HUES6 (cell line): ENCODE measurements at regions not wholly inside any gene's neighbourhood (a gene's known extent, or its start where the extent isn't known, plus 50 kb on each side); places are given as distances from the start of the nearest gene placed in this dataset.
"Not testable (repeated sequence)": the region's sequence is repeated elsewhere in the genome, so short reads cannot be mapped to it uniquely, and the experiment has no call there.

Experiments
- H3K27ac ChIP-seq: 2 replicates; pipeline ENCODE4 v1.7.0; 2013; ENCODE audit warnings: low read depth, mild to moderate bottlenecking, low read length, inconsistent platforms
- H3K27me3 ChIP-seq: 2 replicates; pipeline ENCODE4 v1.6.1; 2013; ENCODE audit warnings: low read length; ENCODE audit not compliant: control insufficient read depth, insufficient read depth
- H3K36me3 ChIP-seq: 2 replicates; pipeline ENCODE4 v1.6.1; 2013; ENCODE audit warnings: low read length; ENCODE audit not compliant: control insufficient read depth, insufficient read depth
- H3K4me1 ChIP-seq: 2 replicates; pipeline ENCODE4 v1.6.1; 2013; ENCODE audit warnings: low read length; ENCODE audit not compliant: control insufficient read depth, insufficient read depth
- H3K4me3 ChIP-seq: 2 replicates; pipeline ENCODE4 v1.5.1; 2013; ENCODE audit warnings: low read depth, low read length
- H3K9ac ChIP-seq: one replicate; pipeline ENCODE4 v1.6.1; 2013; ENCODE audit warnings: mild to moderate bottlenecking, low read length
- H3K9me3 ChIP-seq: 2 replicates; pipeline ENCODE4 v1.6.1; 2013; ENCODE audit warnings: low read depth, low read length; ENCODE audit not compliant: control insufficient read depth, insufficient read depth

DNA sequence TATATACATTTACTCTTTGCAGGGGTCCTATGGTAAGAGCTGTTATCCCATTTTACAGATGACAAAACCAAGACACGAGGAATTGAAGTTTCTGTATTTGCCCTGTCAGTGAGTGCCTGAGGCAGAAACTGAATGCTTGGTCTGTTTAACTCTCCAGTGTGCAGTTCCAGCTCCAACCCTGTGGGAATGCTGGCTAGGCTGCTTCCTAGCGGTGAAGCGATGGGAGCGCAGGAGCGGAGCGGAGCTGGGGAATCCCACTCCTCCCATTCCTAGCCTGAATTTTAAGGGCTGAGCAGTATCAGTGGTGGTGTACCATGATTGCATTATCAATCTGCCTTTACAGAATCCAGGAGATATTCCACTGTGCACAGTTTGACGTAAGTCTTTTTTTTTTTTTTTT, 202.3 kb downstream of the LRRC70 start:
- Histone ChIP-seq H3K4me1 (no peaks in the 10 kb centered on the region), H3K4me3 (no peak overlapping the region), H3K27ac (no peak overlapping the region), H3K27me3 (no peaks in the 10 kb centered on the region), H3K36me3 (no peaks in the 10 kb centered on the region), H3K9ac (no peak overlapping the region), H3K9me3 (no peaks in the 10 kb centered on the region)

DNA sequence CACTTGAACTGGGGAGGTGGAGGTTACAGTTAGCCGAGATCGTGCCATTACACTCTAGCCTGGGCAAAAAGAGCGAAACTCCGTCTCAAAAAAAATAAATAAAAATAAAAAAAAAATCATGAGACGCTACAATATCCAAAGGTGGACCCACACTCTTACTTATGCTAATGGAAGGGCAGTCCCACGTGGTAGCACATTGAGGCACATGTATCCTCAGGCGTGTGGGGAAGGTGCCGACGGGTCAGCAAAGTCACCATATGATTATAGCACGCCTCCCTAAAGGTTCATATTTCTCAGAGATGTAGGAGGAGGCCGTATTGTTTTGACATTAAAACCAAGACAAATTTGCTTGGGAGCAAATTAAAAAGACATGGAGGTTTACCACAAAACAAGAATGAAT, 201.6 kb downstream of the LRRC70 start:
- Histone ChIP-seq H3K36me3 (no peaks in the 10 kb centered on the region), H3K4me1 (no peaks in the 10 kb centered on the region), H3K27ac (no peak overlapping the region), H3K27me3 (no peaks in the 10 kb centered on the region), H3K9me3 (no peaks in the 10 kb centered on the region), H3K9ac (no peak overlapping the region), H3K4me3 (no peak overlapping the region)

DNA sequence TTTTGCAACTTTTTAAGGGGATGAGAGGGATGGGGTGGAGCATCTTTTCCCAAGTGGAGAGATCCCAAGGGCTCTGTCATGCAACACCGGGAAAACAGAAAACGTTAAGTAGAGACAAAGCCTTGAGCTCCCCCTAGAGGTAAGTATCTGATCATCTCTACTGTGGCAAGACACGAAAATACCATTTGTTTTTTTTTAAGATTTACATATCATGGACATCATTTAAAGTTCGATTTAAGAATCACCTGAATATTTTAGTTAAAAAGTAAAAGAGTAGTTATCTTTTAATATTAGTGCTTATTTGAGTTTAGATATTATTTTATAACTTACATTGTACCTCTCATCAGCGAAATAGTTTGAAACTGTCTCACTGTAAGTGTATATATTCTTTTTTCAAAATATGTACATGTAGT, 200.4 kb downstream of the LRRC70 start:
- no peaks in the 10 kb centered on the region for H3K36me3 ChIP-seq
- no peaks in the 10 kb centered on the region for H3K4me1 ChIP-seq
- no peaks in the 10 kb centered on the region for H3K9me3 ChIP-seq
- H3K4me3 ChIP-seq, result no peak overlapping the region
- H3K27ac ChIP-seq, result no peak overlapping the region
- H3K27me3 ChIP-seq, result no peaks in the 10 kb centered on the region
- H3K9ac ChIP-seq, result no peak overlapping the region

DNA sequence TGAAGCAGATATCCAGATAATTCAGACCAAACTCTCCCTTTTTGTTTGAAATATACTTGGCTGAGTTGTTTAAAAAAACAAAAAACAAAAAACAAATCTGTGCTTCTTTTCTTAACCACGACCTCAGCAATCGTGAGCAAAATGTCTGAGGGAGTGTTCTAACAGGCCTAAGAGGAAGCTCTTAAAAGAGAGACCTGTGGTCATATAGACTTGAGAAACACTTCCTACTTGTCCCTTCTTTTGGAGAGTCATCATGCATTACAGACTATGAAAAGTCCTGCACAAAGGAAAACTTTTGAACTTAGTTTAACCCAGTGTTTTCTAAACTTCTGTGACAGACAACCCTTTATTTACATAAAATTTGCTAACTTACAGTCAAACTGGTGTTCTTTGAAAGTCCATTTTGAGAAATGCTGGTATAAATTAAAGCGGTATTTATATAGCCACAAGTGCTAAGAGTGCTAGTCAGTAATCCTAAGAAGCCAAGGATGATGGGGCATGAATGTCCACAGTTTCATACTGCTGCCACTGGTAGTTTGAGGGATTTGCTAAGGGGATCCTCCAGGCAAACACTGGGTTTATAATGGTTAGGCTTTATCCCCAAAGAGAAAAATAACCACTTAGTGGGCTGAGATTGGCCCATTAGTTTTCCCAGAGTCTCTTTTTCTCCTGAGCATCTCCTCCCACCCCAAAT, 199.8 kb downstream of the LRRC70 start:
- Histone ChIP-seq H3K9ac (no peak overlapping the region), H3K9me3 (no peaks in the 10 kb centered on the region), H3K27me3 (no peaks in the 10 kb centered on the region), H3K4me1 (no peaks in the 10 kb centered on the region), H3K36me3 (no peaks in the 10 kb centered on the region), H3K4me3 (no peak overlapping the region), H3K27ac (no peak overlapping the region)

- H3K36me3 ChIP-seq, H3K4me3 ChIP-seq, H3K27me3 ChIP-seq, H3K27ac ChIP-seq, H3K4me1 ChIP-seq, H3K9me3 ChIP-seq, H3K9ac ChIP-seq: not testable (repeated sequence)
These were observed 198.5 kb downstream of the LRRC70 start for GRCh38 chr5:62777081-62777480.

DNA sequence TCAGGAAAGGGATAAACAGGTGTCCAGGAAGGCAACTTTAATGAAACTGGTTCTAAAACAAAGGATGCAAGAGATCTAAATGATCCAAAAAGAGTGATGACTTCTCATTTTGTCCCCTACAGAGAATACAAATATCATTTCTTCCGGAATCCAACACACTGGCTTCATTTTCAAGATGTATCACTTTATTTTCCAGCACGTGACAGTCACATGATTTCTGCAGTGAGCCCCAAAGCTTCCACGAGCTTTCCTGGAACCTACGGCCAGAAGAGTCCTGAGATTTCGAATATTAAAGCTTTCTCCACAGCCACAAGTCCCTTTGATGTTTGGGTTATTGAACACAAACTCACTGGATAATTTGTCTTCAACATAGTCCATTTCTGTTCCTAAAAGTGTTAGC, 198.0 kb downstream of the LRRC70 start:
- H3K4me3 ChIP-seq, H3K9me3 ChIP-seq, H3K36me3 ChIP-seq, H3K27me3 ChIP-seq, H3K27ac ChIP-seq, H3K9ac ChIP-seq, H3K4me1 ChIP-seq: not testable (repeated sequence)

- H3K27ac ChIP-seq, result no peak overlapping the region
- no peaks in the 10 kb centered on the region for H3K27me3 ChIP-seq
- H3K36me3 ChIP-seq, result no peaks in the 10 kb centered on the region
- H3K9me3 ChIP-seq, result no peaks in the 10 kb centered on the region
- H3K4me1 ChIP-seq, result no peaks in the 10 kb centered on the region
- H3K9ac ChIP-seq, result no peak overlapping the region
- H3K4me3 ChIP-seq, result no peak overlapping the region
These were observed 194.8 kb downstream of the LRRC70 start for GRCh38 chr5:62773460-62773859.

GRCh38 chr5:62771341-62771740, 192.7 kb downstream of the LRRC70 start:
- no peaks in the 10 kb centered on the region for H3K4me1 ChIP-seq
- H3K9me3 ChIP-seq, result no peaks in the 10 kb centered on the region
- no peak overlapping the region for H3K9ac ChIP-seq
- no peak overlapping the region for H3K27ac ChIP-seq
- no peak overlapping the region for H3K4me3 ChIP-seq
- H3K27me3 ChIP-seq, result no peaks in the 10 kb centered on the region
- no peaks in the 10 kb centered on the region for H3K36me3 ChIP-seq

- Histone ChIP-seq H3K27me3 (no peaks in the 10 kb centered on the region), H3K9ac (no peak overlapping the region), H3K4me1 (no peaks in the 10 kb centered on the region), H3K4me3 (no peak overlapping the region), H3K9me3 (no peaks in the 10 kb centered on the region), H3K27ac (no peak overlapping the region), H3K36me3 (no peaks in the 10 kb centered on the region)
These were observed 189.0 kb downstream of the LRRC70 start for GRCh38 chr5:62767650-62768049.

GRCh38 chr5:62767077-62767476, 188.5 kb downstream of the LRRC70 start:
- no peak overlapping the region for H3K27ac ChIP-seq
- H3K4me3 ChIP-seq, result no peak overlapping the region
- H3K9ac ChIP-seq, result no peak overlapping the region
- no peaks in the 10 kb centered on the region for H3K36me3 ChIP-seq
- H3K9me3 ChIP-seq, result no peaks in the 10 kb centered on the region
- H3K27me3 ChIP-seq, result no peaks in the 10 kb centered on the region
- H3K4me1 ChIP-seq, result no peaks in the 10 kb centered on the region

GRCh38 chr5:62762503-62762902, 183.9 kb downstream of the LRRC70 start:
- Histone ChIP-seq H3K4me3 (no peak overlapping the region), H3K9ac (no peak overlapping the region), H3K27ac (no peak overlapping the region), H3K27me3 (no peaks in the 10 kb centered on the region), H3K9me3 (no peaks in the 10 kb centered on the region), H3K36me3 (no peaks in the 10 kb centered on the region), H3K4me1 (no peaks in the 10 kb centered on the region)

- not testable (repeated sequence) for H3K4me3 ChIP-seq, H3K36me3 ChIP-seq, H3K9me3 ChIP-seq, H3K27me3 ChIP-seq, H3K27ac ChIP-seq, H3K4me1 ChIP-seq, H3K9ac ChIP-seq
These were observed 179.1 kb downstream of the LRRC70 start for GRCh38 chr5:62757686-62758085.
